GM21576 (cell line): ENCODE measurements at regions not wholly inside any gene's neighbourhood (a gene's known extent, or its start where the extent isn't known, plus 50 kb on each side); places are given as distances from the start of the nearest gene placed in this dataset.

ENCODE experiments used
- ATAC-seq: cut with Tn5 transposase; IDR thresholded peaks from one replicate; pipeline ENCODE4 v1.9.1; 2021; ENCODE audit warnings: mild to moderate bottlenecking, moderate library complexity; ENCODE audit not compliant: unreplicated experiment

- no peak for ATAC-seq
Observed at GRCh38 chr4:28351102-28351501, 1490.5 kb downstream of the STIM2 start.

GRCh38 chr4:28351826-28352225, 1491.2 kb downstream of the STIM2 start:
- ATAC-seq, result no peak

GRCh38 chr4:28354880-28355656, 1494.4 kb downstream of the STIM2 start:
- no peak for ATAC-seq

- ATAC-seq, result no peak
Observed at GRCh38 chr4:28357990-28358389, 1497.3 kb downstream of the STIM2 start.

- no peak for ATAC-seq
Observed at GRCh38 chr4:28358606-28359005, 1498.0 kb downstream of the STIM2 start.

GRCh38 chr4:28360681-28361080, 1500.0 kb downstream of the STIM2 start:
- ATAC-seq, result no peak

- ATAC-seq, result no peak
Observed at GRCh38 chr4:28362169-28362568, 1501.5 kb downstream of the STIM2 start.

- ATAC-seq, result no peak
Observed at GRCh38 chr4:28369499-28369898, 1508.9 kb downstream of the STIM2 start.

GRCh38 chr4:28373191-28373590, 1512.5 kb downstream of the STIM2 start:
- ATAC-seq, result no peak

- no peak for ATAC-seq
Observed at GRCh38 chr4:28373601-28374000, 1513.0 kb downstream of the STIM2 start.

- ATAC-seq, result no peak
Observed at GRCh38 chr4:28378109-28378830, 1517.6 kb downstream of the STIM2 start.

GRCh38 chr4:28385801-28386200, 1525.2 kb downstream of the STIM2 start:
- no peak for ATAC-seq

- ATAC-seq, result no peak
Observed at GRCh38 chr4:28386776-28387175, 1526.1 kb downstream of the STIM2 start.

GRCh38 chr4:28388471-28388870, 1527.8 kb downstream of the STIM2 start:
- no peak for ATAC-seq

GRCh38 chr4:28391877-28392276, 1531.2 kb downstream of the STIM2 start:
- no peak for ATAC-seq

- no peak for ATAC-seq
Observed at GRCh38 chr4:28402751-28403150, 1542.1 kb downstream of the STIM2 start.

GRCh38 chr4:28421221-28421620, 1560.6 kb downstream of the STIM2 start:
- no peak for ATAC-seq

- ATAC-seq, result no peak
Observed at GRCh38 chr4:28426251-28426650, 1565.6 kb downstream of the STIM2 start.

GRCh38 chr4:28427306-28428085, 1566.9 kb downstream of the STIM2 start:
- ATAC-seq, result no peak

- ATAC-seq, result no peak
Observed at GRCh38 chr4:28432348-28433025, 1571.8 kb downstream of the STIM2 start.

- ATAC-seq, result no peak
Observed at GRCh38 chr4:28435314-28435713, 1574.7 kb downstream of the STIM2 start.
